A673 (cell line): ENCODE measurements at regions not wholly inside any gene's neighbourhood (a gene's known extent, or its start where the extent isn't known, plus 50 kb on each side); places are given as distances from the start of the nearest gene placed in this dataset.

Experiments used
- BruUV-seq: library from RNA; stranded (reverse); fragments of 400-500 nt; replicated peaks from 2 replicates; lab custom pipeline; 2021; lab: Mats Ljungman, UMichigan
- CTCF ChIA-PET: fragments of 300-600 bp; sonication (Branson Sonifier 250); formaldehyde crosslinking; loops from one replicate; lab custom pipeline; 2022; ENCODE audit warnings: antibody characterized with exemption; lab: Charles Lee
- POLR2A ChIA-PET: fragments of 300-600 bp; sonication (Branson Sonifier 250); formaldehyde crosslinking; loops from one replicate; lab custom pipeline; 2022; ENCODE audit warnings: antibody characterized with exemption; ENCODE audit not compliant: low non-redundant PET; lab: Charles Lee
- DNase-seq: peaks from one replicate; pipeline ENCODE4 v3.0.0-alpha.2; 2015; ENCODE audit warnings: low spot score
- H3K27ac ChIP-seq: fragments of 200-600 bp; sonication (generic); 2 replicates; pipeline ENCODE4 v1.5.1; 2016; ENCODE audit warnings: mixed run types, low read depth, mild to moderate bottlenecking, mixed read lengths, antibody characterized with exemption, low read length; ENCODE audit not compliant: poor library complexity, severe bottlenecking
- H3K27me3 ChIP-seq: fragments of 200-600 bp; sonication (generic); replicated peaks from 2 replicates; pipeline ENCODE4 v1.6.1; 2017; ENCODE audit warnings: mixed run types, low read depth, mild to moderate bottlenecking, mixed read lengths, antibody characterized with exemption, low read length; ENCODE audit not compliant: insufficient read depth, poor library complexity
- H3K36me3 ChIP-seq: fragments of 200-600 bp; sonication (generic); 2 replicates; pipeline ENCODE4 v1.6.1; 2016; ENCODE audit warnings: mixed run types, mild to moderate bottlenecking, mixed read lengths, antibody characterized with exemption, low read length; ENCODE audit not compliant: insufficient read depth, poor library complexity, severe bottlenecking
- H3K4me1 ChIP-seq: fragments of 200-600 bp; sonication (generic); 2 replicates; pipeline ENCODE4 v1.6.1; 2017; ENCODE audit warnings: mixed run types, mild to moderate bottlenecking, mixed read lengths, antibody characterized with exemption, low read length; ENCODE audit not compliant: insufficient read depth, poor library complexity, severe bottlenecking
- H3K4me3 ChIP-seq: fragments of 200-600 bp; sonication (generic); 2 replicates; pipeline ENCODE4 v1.5.1; 2016; ENCODE audit warnings: low read depth, mixed run types, mild to moderate bottlenecking, mixed read lengths, low read length; ENCODE audit not compliant: poor library complexity, severe bottlenecking
- H3K9me3 ChIP-seq: fragments of 200-600 bp; sonication (generic); 2 replicates; pipeline ENCODE4 v1.6.1; 2016; ENCODE audit warnings: mixed run types, low read depth, mild to moderate bottlenecking, mixed read lengths, antibody characterized with exemption, low read length; ENCODE audit not compliant: poor library complexity, severe bottlenecking
- CTCF ChIP-seq: fragments of 300-800, 200-600 bp; sonication (generic); conservative IDR thresholded peaks from 2 replicates; pipeline ENCODE4 v1.5.1; 2017; ENCODE audit warnings: low read depth, mild to moderate bottlenecking, antibody characterized with exemption, low read length, moderate library complexity, mixed read lengths
- EZH2 ChIP-seq: fragments of 200-600 bp; sonication (generic); IDR thresholded peaks from 2 replicates; pipeline ENCODE4 v1.6.1; 2017; ENCODE audit warnings: borderline replicate concordance, low read depth, mild to moderate bottlenecking, mixed read lengths, antibody characterized with exemption, low read length; ENCODE audit not compliant: poor library complexity, severe bottlenecking
- intact Hi-C: fragments of 100-400 bp; cut with micrococcal nuclease; formaldehyde crosslinking; loops from one replicate; pipeline ENCODE4 v1.10.0; 2022; ENCODE audit not compliant: unreplicated experiment

- CTCF ChIA-PET, result no interaction called here
- intact Hi-C loops, result no loop called here
- DNase-seq, result no peak
- TF ChIP-seq EZH2, result no peak
- TF ChIP-seq CTCF, result no peak
- no peaks in the 10 kb centered on the region for H3K4me1 ChIP-seq
- H3K27me3 ChIP-seq, result no peaks in the 10 kb centered on the region
- no TSS peak for BruUV-seq
- POLR2A ChIA-PET, result no interaction called here
- H3K36me3 ChIP-seq, result no peaks in the 10 kb centered on the region
- H3K9me3 ChIP-seq, result no peaks in the 10 kb centered on the region
- no peak overlapping the region for H3K27ac ChIP-seq
- H3K4me3 ChIP-seq, result no peak overlapping the region
Observed at GRCh38 chr1:78329475-78329874, 161.3 kb upstream of the PTGFR start.

GRCh38 chr1:78331799-78332198, 159.0 kb upstream of the PTGFR start:
- no TSS peak for BruUV-seq
- no peak overlapping the region for H3K4me3 ChIP-seq
- no peaks in the 10 kb centered on the region for H3K36me3 ChIP-seq
- H3K4me1 ChIP-seq, result no peaks in the 10 kb centered on the region
- intact Hi-C loops, result loop anchor here (10.0 kb wide), 1 partner anchor 273 kb away; no protein-coding TSS in a partner anchor
- POLR2A ChIA-PET, result no interaction called here
- H3K9me3 ChIP-seq, result no peaks in the 10 kb centered on the region
- TF ChIP-seq EZH2, result no peak
- DNase-seq, result no peak
- H3K27me3 ChIP-seq, result no peaks in the 10 kb centered on the region
- H3K27ac ChIP-seq, result no peak overlapping the region
- CTCF ChIA-PET, result no interaction called here

- no TSS peak for BruUV-seq
- intact Hi-C loops, result loop anchor here (10.0 kb wide), 1 partner anchor 271 kb away; no protein-coding TSS in a partner anchor
- POLR2A ChIA-PET, result interaction anchor here (0.6 kb wide), 1 partner anchor 56 kb away, joined by 3 read pairs; no protein-coding TSS in a partner anchor
- TF ChIP-seq CTCF (peak; percentile 90), EZH2 (no peak)
- CTCF ChIA-PET, result no interaction called here
- Histone ChIP-seq H3K4me3 (no peak overlapping the region), H3K36me3 (no peaks in the 10 kb centered on the region), H3K9me3 (no peaks in the 10 kb centered on the region), H3K4me1 (no peaks in the 10 kb centered on the region), H3K27me3 (no peaks in the 10 kb centered on the region), H3K27ac (no peak overlapping the region)
- DNase-seq, result peak; percentile 61
Observed at GRCh38 chr1:78333502-78333901, 157.3 kb upstream of the PTGFR start.

- no TSS peak for BruUV-seq
Observed at GRCh38 chr1:78334114-78334513, 156.7 kb upstream of the PTGFR start.

More at GRCh38 chr1:78334114-78334513, 156.7 kb upstream of the PTGFR start:
- ChIA-PET POLR2A (interaction anchor here (0.6 kb wide), 1 partner anchor 55 kb away, joined by 3 read pairs; no protein-coding TSS in a partner anchor), CTCF (no interaction called here)
- H3K4me1 ChIP-seq, result no peaks in the 10 kb centered on the region
- no peak for DNase-seq
- no peak overlapping the region for H3K4me3 ChIP-seq
- no peaks in the 10 kb centered on the region for H3K36me3 ChIP-seq
- intact Hi-C loops, result loop anchor here (10.0 kb wide), 1 partner anchor 271 kb away; no protein-coding TSS in a partner anchor
- no peak for TF ChIP-seq CTCF
- TF ChIP-seq EZH2, result no peak
- no peaks in the 10 kb centered on the region for H3K9me3 ChIP-seq
- H3K27ac ChIP-seq, result no peak overlapping the region
- no peaks in the 10 kb centered on the region for H3K27me3 ChIP-seq
